ENCODE measurements at regions not wholly inside any gene's neighbourhood (a gene's known extent, or its start where the extent isn't known, plus 50 kb on each side); places are given as distances from the start of the nearest gene placed in this dataset.

DNA sequence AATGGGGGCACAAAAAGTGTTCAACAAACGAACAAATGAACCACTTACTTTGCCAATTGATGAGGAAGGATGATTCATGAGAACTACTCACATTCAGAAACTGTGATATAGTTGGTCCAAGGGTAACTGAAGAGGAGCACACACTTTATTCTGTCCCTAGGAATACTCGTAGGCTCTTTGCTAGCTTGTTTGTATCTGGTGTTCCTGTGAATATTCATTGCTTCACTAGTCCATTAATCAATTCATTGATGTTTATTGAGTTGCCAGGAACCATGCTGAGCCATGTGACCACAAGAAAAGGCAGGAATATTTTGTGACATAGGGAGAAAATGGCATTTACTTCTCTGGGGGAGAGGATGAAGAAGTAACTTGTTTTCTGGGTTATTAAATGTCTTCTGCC lies 338.3 kb downstream of the IL20RB start:
- TF ChIP-seq, protein P1, sequence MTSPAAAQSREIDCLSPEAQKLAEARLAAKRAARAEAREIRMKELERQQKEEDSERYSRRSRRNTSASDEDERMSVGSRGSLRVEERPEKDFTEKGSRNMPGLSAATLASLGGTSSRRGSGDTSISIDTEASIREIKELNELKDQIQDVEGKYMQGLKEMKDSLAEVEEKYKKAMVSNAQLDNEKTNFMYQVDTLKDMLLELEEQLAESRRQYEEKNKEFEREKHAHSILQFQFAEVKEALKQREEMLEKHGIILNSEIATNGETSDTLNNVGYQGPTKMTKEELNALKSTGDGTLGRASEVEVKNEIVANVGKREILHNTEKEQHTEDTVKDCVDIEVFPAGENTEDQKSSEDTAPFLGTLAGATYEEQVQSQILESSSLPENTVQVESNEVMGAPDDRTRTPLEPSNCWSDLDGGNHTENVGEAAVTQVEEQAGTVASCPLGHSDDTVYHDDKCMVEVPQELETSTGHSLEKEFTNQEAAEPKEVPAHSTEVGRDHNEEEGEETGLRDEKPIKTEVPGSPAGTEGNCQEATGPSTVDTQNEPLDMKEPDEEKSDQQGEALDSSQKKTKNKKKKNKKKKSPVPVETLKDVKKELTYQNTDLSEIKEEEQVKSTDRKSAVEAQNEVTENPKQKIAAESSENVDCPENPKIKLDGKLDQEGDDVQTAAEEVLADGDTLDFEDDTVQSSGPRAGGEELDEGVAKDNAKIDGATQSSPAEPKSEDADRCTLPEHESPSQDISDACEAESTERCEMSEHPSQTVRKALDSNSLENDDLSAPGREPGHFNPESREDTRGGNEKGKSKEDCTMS (CRISPR knock-in tag; conservative IDR thresholded peaks at IDR 0.05), result no peak
- TF ChIP-seq, protein P2, sequence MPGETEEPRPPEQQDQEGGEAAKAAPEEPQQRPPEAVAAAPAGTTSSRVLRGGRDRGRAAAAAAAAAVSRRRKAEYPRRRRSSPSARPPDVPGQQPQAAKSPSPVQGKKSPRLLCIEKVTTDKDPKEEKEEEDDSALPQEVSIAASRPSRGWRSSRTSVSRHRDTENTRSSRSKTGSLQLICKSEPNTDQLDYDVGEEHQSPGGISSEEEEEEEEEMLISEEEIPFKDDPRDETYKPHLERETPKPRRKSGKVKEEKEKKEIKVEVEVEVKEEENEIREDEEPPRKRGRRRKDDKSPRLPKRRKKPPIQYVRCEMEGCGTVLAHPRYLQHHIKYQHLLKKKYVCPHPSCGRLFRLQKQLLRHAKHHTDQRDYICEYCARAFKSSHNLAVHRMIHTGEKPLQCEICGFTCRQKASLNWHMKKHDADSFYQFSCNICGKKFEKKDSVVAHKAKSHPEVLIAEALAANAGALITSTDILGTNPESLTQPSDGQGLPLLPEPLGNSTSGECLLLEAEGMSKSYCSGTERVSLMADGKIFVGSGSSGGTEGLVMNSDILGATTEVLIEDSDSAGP (CRISPR knock-in tag; IDR thresholded peaks at IDR 0.05; ENCODE audit: borderline replicate concordance), result no peak
- TF ChIP-seq RARA (CRISPR knock-in tag; IDR thresholded peaks at IDR 0.05) (no peak), GLI4 (CRISPR knock-in tag; IDR thresholded peaks at IDR 0.05; ENCODE audit: borderline replicate concordance) (no peak)
- no TSS peak for BruUV-seq (replicated peaks)
- Histone ChIP-seq H4K20me1 (ENCODE audit: insufficient read depth, low read length) (no peaks in the 10 kb centered on the region), H3K27me3 (ENCODE audit: control insufficient read depth in 1 of 2, insufficient read depth in 2 of 2, low read length in 2 of 2) (no peaks in the 10 kb centered on the region), H3K4me3 (replicated peaks in 1 of 3; ENCODE audit: insufficient read depth in 1 of 3, low read depth in 2 of 3, low read length in 3 of 3) (no peak overlapping the region), H3K9me3 (ENCODE audit: low read length) (no peaks in the 10 kb centered on the region), H3K9ac (ENCODE audit: insufficient read depth, low read depth, low read length) (no peak overlapping the region), H3K4me1 (ENCODE audit: insufficient read depth, low read length) (no peaks in the 10 kb centered on the region), H3K36me3 (replicated peaks in 1 of 2; ENCODE audit: control insufficient read depth in 1 of 2, insufficient read depth in 2 of 2, low read length in 2 of 2) (no peaks in the 10 kb centered on the region), H3K4me2 (ENCODE audit: low read depth, low read length) (no peak overlapping the region), H3K79me2 (ENCODE audit: insufficient read depth, low read length) (no peaks in the 10 kb centered on the region), H3K27ac (ENCODE audit: extremely low read length, insufficient read depth, low read length) (no peak overlapping the region), H2AFZ (ENCODE audit: low read length) (no peak overlapping the region)
- FAIRE-seq (no peak), ATAC-seq (no peak), DNase-seq (ENCODE audit: low spot score) (no peak)
- in situ Hi-C loops (cut with HindIII; ENCODE audit: extremely low pct_ligation_motif_present, low pct_unique_long_range_greater_than_20kb) (no loop called here), intact Hi-C loops (cut with micrococcal nuclease; ENCODE audit: unreplicated experiment) (no loop called here)
- ChIA-PET CTCF (ENCODE audit: low intra/inter-chr PET ratio, low total read pairs) (no interaction called here), POLR2A (no interaction called here)
- WGBS (ENCODE audit: low lambda C conversion rate), result 5% methylated on average over 2 of the region's 2 CpGs

DNA sequence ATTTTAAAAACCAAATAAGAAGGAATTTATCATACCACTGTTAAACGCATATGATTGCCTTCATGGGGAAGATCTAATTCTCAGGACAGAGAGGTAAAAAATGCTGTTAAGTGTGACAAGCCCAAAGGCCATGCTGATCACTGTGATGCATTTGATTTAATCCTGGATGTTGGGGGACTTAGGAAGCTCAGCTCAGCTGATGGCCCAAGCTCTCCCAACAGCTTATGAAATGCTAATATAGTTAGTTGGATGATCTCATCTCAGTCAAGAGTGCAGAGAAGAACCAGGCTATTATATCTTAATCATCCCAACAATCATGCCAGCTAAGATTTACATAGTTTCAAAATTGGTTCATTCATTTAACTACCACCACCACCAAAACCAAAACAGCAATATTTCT lies 340.0 kb downstream of the IL20RB start:
- ATAC-seq, result no peak
- DNase-seq (ENCODE audit: low spot score), result no peak
- H3K4me3 ChIP-seq (replicated peaks in 1 of 3; ENCODE audit: insufficient read depth in 1 of 3, low read depth in 2 of 3, low read length in 3 of 3), result no peak overlapping the region
- CTCF ChIA-PET (ENCODE audit: low intra/inter-chr PET ratio, low total read pairs), result no interaction called here
- H3K4me2 ChIP-seq (ENCODE audit: low read depth, low read length), result no peak overlapping the region
- no peak for TF ChIP-seq ZBTB20 (CRISPR knock-in tag; IDR thresholded peaks at IDR 0.05; ENCODE audit: borderline replicate concordance, low read depth)
- no peak for TF ChIP-seq SMC3 (IDR thresholded peaks at IDR 0.05; ENCODE audit: low read length)
- no peak for TF ChIP-seq KLF15 (CRISPR knock-in tag; IDR thresholded peaks at IDR 0.05; ENCODE audit: borderline replicate concordance)
- no peak for TF ChIP-seq ZNF768 (CRISPR knock-in tag; IDR thresholded peaks at IDR 0.05)
- no peak for TF ChIP-seq RARG (CRISPR knock-in tag; IDR thresholded peaks at IDR 0.05; ENCODE audit: low read depth)
- no peak for TF ChIP-seq FOXA1 (IDR thresholded peaks at IDR 0.05)
- no peak for TF ChIP-seq FOXA1 (CRISPR knock-in tag; IDR thresholded peaks at IDR 0.05)
- TF ChIP-seq HMGA1 (CRISPR knock-in tag; conservative IDR thresholded peaks at IDR 0.05), result no peak
- TF ChIP-seq SKI (IDR thresholded peaks at IDR 0.05; ENCODE audit: partially characterized antibody), result no peak
- TF ChIP-seq, protein P3, sequence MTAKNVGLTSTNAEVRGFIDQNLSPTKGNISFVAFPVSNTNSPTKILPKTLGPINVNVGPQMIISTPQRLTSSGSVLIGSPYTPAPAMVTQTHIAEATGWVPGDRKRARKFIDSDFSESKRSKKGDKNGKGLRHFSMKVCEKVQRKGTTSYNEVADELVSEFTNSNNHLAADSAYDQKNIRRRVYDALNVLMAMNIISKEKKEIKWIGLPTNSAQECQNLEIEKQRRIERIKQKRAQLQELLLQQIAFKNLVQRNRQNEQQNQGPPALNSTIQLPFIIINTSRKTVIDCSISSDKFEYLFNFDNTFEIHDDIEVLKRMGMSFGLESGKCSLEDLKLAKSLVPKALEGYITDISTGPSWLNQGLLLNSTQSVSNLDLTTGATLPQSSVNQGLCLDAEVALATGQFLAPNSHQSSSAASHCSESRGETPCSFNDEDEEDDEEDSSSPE (CRISPR knock-in tag; IDR thresholded peaks at IDR 0.05), result no peak
- TF ChIP-seq ZNF570 (CRISPR knock-in tag; IDR thresholded peaks at IDR 0.05; ENCODE audit: borderline replicate concordance), result no peak
- no peak overlapping the region for H2AFZ ChIP-seq (ENCODE audit: low read length)
- H3K27ac ChIP-seq (ENCODE audit: extremely low read length, insufficient read depth, low read length), result no peak overlapping the region
- no peaks in the 10 kb centered on the region for H3K27me3 ChIP-seq (ENCODE audit: control insufficient read depth in 1 of 2, insufficient read depth in 2 of 2, low read length in 2 of 2)
- intact Hi-C loops (cut with micrococcal nuclease; ENCODE audit: unreplicated experiment), result no loop called here
- in situ Hi-C loops (cut with HindIII; ENCODE audit: extremely low pct_ligation_motif_present, low pct_unique_long_range_greater_than_20kb), result no loop called here
- H4K20me1 ChIP-seq (ENCODE audit: insufficient read depth, low read length), result no peaks in the 10 kb centered on the region
- H3K9ac ChIP-seq (ENCODE audit: insufficient read depth, low read depth, low read length), result no peak overlapping the region
- no TSS peak for BruUV-seq (replicated peaks)
- POLR2A ChIA-PET, result no interaction called here
- H3K9me3 ChIP-seq (ENCODE audit: low read length), result no peaks in the 10 kb centered on the region
- no peak for FAIRE-seq
- WGBS (ENCODE audit: low lambda C conversion rate), result 29% methylated on average over 1 of the region's 1 CpG
- no peaks in the 10 kb centered on the region for H3K79me2 ChIP-seq (ENCODE audit: insufficient read depth, low read length)
- H3K4me1 ChIP-seq (ENCODE audit: insufficient read depth, low read length), result no peaks in the 10 kb centered on the region
- no peaks in the 10 kb centered on the region for H3K36me3 ChIP-seq (replicated peaks in 1 of 2; ENCODE audit: control insufficient read depth in 1 of 2, insufficient read depth in 2 of 2, low read length in 2 of 2)

Measured in HepG2 (cell line).